Caki2 (cell line): ENCODE measurements at regions not wholly inside any gene's neighbourhood (a gene's known extent, or its start where the extent isn't known, plus 50 kb on each side); places are given as distances from the start of the nearest gene placed in this dataset.

ENCODE experiments used
- DNase-seq: peaks from one replicate; pipeline ENCODE4 v3.0.0-alpha.2; 2015; ENCODE audit warnings: low read depth
- in situ Hi-C: cut with HindIII; loops from 2 replicates; pipeline ENCODE4 v1.10.0; 2016; ENCODE audit warnings: low sequenced_read_pairs, low pct_unique_long_range_greater_than_20kb, mixed read lengths

GRCh38 chr5:175035882-175036533 is 311.6 kb downstream of the MSX2 start:
- DNase-seq: no peak
- in situ Hi-C loops: no loop called here

GRCh38 chr5:175034924-175035323 is 310.5 kb downstream of the MSX2 start:
- in situ Hi-C loops: no loop called here
- no peak for DNase-seq

GRCh38 chr5:175032741-175033151 is 308.4 kb downstream of the MSX2 start:
- in situ Hi-C loops: no loop called here
- DNase-seq: no peak

GRCh38 chr5:175032013-175032412 is 307.6 kb downstream of the MSX2 start:
- in situ Hi-C loops: no loop called here
- DNase-seq: no peak

- in situ Hi-C loops: no loop called here
- no peak for DNase-seq
These were observed 303.0 kb downstream of the MSX2 start for GRCh38 chr5:175027390-175027789.

- in situ Hi-C loops: no loop called here
- DNase-seq: no peak
These were observed 300.7 kb downstream of the MSX2 start for GRCh38 chr5:175025077-175025476.

- no peak for DNase-seq
- in situ Hi-C loops: no loop called here
These were observed 297.7 kb downstream of the MSX2 start for GRCh38 chr5:175021841-175022625.

GRCh38 chr5:175021321-175021720 is 296.9 kb downstream of the MSX2 start:
- in situ Hi-C loops: no loop called here
- no peak for DNase-seq

- in situ Hi-C loops: no loop called here
- no peak for DNase-seq
These were observed 290.8 kb downstream of the MSX2 start for GRCh38 chr5:175015028-175015685.

GRCh38 chr5:175013251-175013650 is 288.9 kb downstream of the MSX2 start:
- no peak for DNase-seq
- in situ Hi-C loops: no loop called here

- in situ Hi-C loops: no loop called here
- DNase-seq: no peak
These were observed 287.9 kb downstream of the MSX2 start for GRCh38 chr5:175012267-175012666.

GRCh38 chr5:175003531-175003930 is 279.1 kb downstream of the MSX2 start:
- in situ Hi-C loops: no loop called here

GRCh38 chr5:175001876-175002645 is 277.7 kb downstream of the MSX2 start:
- in situ Hi-C loops: no loop called here

More at GRCh38 chr5:175003531-175003930, 279.1 kb downstream of the MSX2 start:
- no peak for DNase-seq

GRCh38 chr5:175001311-175001710 is 276.9 kb downstream of the MSX2 start:
- DNase-seq: no peak
- in situ Hi-C loops: no loop called here

More at GRCh38 chr5:175001876-175002645, 277.7 kb downstream of the MSX2 start:
- DNase-seq: no peak

- DNase-seq: no peak
- in situ Hi-C loops: no loop called here
These were observed 275.2 kb downstream of the MSX2 start for GRCh38 chr5:174999581-174999980.

GRCh38 chr5:174998131-174998730 is 273.8 kb downstream of the MSX2 start:
- no peak for DNase-seq
- in situ Hi-C loops: no loop called here

GRCh38 chr5:174997688-174998087 is 273.3 kb downstream of the MSX2 start:
- in situ Hi-C loops: no loop called here

GRCh38 chr5:174996941-174997340 is 272.6 kb downstream of the MSX2 start:
- in situ Hi-C loops: no loop called here

More at GRCh38 chr5:174997688-174998087, 273.3 kb downstream of the MSX2 start:
- no peak for DNase-seq

More at GRCh38 chr5:174996941-174997340, 272.6 kb downstream of the MSX2 start:
- no peak for DNase-seq
